GM18508 (cell line): ENCODE measurements at regions not wholly inside any gene's neighbourhood (a gene's known extent, or its start where the extent isn't known, plus 50 kb on each side); places are given as distances from the start of the nearest gene placed in this dataset.

Experiments used
- ATAC-seq: cut with Tn5 transposase; IDR thresholded peaks from one replicate; pipeline ENCODE4 v1.9.1; 2021; ENCODE audit warnings: moderate number of reproducible peaks; ENCODE audit not compliant: insufficient read depth, unreplicated experiment

- ATAC-seq: no peak
Measured at GRCh38 chr5:2131826-2132496, 249.2 kb upstream of the IRX4 start.

GRCh38 chr5:2131196-2131595 is 248.5 kb upstream of the IRX4 start:
- ATAC-seq: no peak

DNA sequence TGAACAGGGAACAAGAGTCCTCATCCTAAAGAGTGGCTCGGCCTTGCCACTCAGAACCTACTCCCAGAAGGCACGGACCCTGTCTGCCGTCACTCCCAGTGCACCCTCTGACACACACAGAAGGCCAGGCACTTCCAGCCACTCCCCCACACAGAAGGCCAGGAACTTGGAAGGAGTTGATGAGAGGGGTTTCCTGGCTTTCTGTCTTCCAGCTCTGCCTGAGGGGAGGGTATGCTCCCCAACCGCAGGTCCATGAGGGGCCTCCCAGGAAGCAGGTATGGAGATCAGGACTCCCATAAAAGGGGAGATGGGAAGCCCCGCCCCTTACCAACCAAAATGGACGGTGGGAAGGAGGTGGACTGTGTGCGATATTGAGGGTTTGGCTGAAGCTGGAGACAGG is 247.6 kb upstream of the IRX4 start:
- no peak for ATAC-seq

- no peak for ATAC-seq
Measured at GRCh38 chr5:2129568-2130272, 247.0 kb upstream of the IRX4 start.

DNA sequence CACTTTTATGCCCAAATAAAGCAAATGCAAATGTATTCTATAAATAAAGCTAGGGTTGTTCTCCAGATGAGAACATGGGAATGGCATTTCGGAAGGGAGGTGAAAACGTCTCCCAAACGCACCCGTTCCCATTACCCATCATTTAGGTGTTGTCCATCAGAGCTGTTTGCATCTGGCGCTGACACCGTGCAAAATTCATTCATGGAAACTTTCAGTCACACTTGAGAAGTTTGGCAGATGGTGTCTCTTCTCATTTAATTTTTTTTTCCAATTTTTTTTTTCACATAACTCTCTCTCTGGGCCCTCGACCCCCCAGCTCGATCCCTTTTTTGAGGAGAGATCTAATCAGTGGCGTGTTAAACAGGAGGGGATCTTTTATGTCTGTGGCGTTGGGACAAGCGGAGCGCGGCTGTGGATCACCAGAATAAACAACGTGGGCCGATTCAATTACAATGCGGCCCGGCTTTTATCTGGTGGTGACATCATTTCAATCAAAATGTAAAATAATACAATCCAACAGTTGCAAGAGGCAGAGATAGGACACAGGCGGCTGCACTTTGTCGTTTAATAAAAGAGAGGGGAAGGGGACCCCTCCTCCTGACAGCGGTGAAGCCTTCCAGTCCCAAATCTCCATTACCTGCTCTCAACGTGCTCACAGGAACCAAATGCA is 246.1 kb upstream of the IRX4 start:
- no peak for ATAC-seq

- no peak for ATAC-seq
Measured at GRCh38 chr5:2126512-2126911, 243.8 kb upstream of the IRX4 start.

GRCh38 chr5:2125901-2126265 is 243.2 kb upstream of the IRX4 start:
- no peak for ATAC-seq

DNA sequence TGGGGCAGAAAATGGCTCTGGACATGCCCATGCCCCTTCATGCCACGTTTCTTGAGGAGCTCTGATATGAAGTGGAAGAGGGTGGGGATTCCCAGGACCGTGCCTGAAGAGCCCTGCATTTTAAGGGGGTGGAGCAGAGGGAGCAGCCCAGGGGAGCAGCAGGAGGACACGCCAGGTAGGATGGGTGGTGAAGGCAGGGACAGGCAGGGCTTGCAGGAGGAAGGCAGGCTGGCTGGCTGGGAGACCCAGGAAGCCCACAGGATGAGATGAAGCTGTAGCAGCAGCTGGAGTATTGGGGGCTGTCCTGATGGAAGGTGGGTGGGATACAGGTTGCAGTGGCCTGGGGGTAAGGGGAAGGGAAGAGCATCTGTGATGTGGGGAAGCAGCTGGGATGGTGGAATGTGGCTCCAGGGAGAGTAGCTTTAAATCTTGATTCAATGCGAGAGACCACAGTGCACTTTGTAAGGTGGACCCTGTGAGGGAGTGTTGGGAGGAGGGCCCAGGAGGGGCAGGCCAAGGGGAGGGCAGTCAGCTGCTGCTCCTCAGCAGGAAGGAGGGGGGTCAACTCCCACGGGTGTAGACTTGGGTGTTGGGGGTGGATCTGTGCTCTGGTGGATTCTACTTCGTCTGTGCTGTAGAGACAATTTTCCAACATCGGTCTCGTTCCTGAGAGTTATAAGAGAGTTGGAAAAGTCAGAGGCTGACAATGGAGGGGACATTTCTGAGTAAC is 242.6 kb upstream of the IRX4 start:
- no peak for ATAC-seq

DNA sequence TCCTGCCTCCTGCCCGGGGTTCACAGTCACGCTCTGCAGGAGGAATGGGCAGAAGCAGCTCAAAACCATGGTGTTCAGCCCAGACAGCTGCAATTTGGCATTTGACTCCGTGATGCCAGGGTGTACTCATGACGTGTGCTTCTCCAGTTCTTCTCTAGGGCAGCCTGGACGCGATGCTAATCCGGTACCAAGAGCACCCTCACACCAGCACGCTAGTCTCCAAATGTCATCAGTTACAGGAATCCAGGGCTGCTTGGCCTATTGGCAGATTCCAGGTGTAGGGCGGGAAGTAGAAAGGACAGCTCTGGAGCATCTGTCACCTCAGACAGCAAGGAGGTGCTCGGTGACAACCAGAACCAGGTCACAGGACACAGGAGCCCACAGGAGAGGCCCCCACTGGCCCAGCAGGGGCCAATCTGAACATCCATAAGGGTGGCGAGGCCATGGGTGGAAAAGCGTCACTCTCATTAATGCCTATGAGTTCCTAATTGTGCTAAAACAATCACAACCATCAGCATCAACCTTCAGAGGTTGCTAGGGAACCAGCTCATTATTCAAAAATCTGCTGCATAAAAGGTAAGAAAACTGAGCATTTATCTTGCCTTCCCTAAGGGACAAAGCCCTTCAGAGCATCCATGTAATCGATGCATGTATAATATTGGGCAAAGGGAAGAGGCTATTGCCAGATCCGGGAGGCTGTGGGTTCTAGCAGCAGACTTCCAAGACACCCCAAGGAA is 241.9 kb upstream of the IRX4 start:
- ATAC-seq: no peak

DNA sequence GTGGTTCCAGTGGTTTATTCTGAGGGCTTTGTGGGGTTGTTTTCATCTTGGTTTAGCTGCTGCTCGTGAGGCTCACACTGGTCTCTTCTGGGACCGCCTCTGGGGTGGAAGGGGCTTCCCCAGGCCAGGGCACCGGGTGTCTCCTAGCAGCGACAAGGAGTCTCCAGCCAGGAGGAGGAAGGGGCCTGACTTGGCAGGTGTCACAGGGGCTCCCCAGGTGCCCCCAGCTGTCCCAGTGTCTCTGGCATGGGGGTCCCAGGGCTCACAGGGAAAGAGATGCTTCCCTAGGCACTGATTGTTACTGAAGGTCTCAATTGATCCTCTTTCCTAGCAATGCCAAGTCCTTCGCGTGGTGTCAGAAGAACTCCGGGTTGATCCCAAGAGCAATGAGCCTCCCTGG is 241.1 kb upstream of the IRX4 start:
- no peak for ATAC-seq

GRCh38 chr5:2120361-2120760 is 237.6 kb upstream of the IRX4 start:
- ATAC-seq: no peak

DNA sequence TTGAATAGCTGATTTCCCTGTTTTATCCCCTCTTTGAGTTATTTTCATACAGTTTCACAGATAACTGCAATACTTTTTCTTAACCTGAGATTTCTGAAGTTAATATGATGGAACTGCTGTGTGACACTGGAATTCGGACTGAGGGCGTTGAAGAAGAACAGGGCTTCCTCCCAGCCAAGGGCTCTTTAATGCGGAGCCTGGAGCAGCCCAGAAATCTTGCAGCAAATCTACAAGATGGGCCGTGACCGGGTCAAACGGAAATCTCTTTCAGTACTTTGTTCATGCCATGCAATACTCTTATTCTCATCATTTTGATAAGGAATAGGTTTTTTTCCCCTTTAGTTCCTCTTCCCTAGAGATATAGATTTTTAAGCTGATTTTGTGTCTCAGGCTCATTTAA is 236.8 kb upstream of the IRX4 start:
- ATAC-seq: no peak

- ATAC-seq: no peak
Measured at GRCh38 chr5:2113348-2114131, 230.8 kb upstream of the IRX4 start.

DNA sequence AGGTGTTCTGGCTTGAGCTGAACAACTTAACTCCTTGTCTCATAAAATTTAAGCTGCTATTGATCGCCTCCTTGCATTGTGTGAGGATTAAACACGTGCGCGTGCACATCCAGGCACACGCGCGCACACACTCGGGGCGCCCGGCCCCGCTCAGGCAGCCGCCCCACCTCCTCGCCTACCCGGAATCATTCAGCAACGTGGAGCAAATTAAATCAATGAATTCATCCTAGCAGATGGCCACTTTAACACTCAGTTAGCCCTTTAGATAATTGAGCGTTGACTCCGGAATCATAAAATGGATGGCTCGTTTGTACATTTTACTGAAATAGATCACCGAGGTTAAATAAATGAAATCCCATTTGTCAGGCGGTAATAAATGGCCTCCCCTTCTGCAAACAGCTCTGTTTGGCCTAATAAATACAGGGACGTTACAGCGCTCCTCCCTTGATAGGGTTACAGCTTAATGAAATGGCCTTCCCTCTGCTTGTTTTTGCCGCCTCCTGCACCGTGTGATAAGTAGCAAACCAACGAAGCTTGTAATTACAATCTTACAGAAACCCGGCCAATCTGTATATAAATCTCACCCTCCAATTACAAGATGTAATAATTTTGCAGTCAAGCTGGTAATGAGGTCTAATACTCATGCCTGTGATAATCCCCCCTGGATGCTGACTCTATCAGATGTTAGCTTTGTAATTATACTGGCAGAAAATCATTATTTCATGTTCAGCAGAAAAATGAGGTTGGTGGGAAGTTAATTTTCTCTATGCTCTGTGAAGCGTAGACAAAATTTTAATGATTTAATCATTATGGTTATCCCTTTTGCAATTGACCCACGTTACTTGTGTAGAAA is 229.7 kb upstream of the IRX4 start:
- no peak for ATAC-seq

DNA sequence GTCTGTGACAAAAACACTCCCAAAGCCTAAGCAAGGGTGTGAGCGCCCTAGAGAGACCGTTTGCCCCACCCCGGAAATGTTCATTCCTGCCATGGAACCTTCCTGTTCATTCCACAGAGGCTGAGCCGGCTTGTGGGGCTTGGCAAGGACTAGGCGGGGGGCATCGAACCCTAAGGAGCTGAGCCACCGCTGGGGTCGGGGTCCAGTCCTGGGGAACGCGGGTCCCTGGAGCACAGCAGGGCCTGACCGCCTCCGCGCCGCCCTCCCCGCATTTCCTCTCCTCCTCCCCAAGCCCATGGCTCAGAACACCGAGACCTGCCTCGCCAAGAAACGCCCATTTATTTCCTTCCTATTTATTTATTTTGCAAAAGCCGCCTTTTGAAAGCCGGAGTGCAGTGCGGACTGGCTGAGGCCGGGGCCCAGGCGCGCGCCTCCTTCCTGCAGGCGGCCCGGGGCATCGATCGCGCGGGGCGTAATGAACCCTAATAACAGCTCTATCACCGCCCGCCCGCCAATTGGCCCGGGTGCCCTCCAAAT is 228.9 kb upstream of the IRX4 start:
- no peak for ATAC-seq

- ATAC-seq: no peak
Measured at GRCh38 chr5:2110934-2111462, 228.3 kb upstream of the IRX4 start.

DNA sequence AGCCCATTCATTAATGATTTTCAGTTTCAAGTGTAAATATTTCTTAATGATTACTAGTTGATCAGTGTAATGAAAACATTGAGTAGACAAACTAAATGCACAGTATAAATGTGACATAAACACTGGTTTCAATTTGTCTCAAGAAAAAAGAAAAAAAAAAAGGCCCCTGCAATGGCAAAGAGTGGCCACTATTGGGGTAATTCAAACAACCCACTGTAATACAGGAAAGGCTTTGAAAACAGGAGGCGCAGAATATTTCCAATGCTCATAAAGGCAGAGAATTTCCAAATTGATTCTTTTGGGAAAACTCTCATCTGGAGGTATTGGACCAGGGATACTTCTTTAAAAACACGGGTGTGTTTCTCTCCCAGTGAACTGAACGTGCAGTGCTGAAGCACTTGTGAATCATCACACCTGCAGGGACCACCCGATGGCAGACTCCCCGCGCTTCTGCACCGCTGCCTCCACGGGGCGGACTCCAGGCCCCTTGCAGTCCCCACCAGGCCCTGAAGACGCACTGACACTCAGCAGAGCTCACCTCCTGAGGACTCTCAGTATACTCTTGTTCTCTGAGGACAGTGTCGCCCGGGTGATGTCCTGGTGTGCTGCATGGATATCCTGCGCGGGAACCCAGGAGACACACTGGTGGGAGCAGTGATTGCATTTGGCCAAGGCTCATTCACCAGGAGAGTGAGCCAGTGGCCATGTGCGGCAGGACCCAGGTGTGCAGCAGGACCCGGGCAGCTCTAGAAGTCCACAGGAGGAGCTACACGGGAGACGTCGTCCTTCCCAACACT is 227.6 kb upstream of the IRX4 start:
- no peak for ATAC-seq
